ENCODE measurements at regions not wholly inside any gene's neighbourhood (a gene's known extent, or its start where the extent isn't known, plus 50 kb on each side); places are given as distances from the start of the nearest gene placed in this dataset.

DNA sequence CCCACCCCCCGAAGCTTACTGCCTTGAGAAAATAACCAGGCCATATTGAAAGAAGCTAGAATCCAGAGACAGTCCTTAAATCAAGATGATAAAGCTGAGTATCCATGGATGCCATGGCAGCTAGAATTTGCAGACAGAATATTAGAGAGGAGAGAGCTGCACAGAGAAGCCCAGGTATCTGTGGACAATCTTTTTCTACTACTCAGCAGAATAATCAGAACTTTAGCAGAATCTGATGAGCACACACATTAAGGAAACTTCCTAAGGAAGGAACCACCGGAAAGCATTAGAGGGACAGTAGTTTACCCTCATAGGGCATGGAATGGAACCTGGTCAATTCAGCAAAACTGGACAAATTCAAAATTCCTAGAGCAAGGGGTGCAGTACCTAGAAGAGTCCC is 1001.7 kb downstream of the HACE1 start:
- H3K27ac ChIP-seq: no peak overlapping the region
- no peak for DNase-seq (ENCODE audit: low spot score)
- TF ChIP-seq CTCF (IDR thresholded peaks at IDR 0.05): no peak
- no peak overlapping the region for H3K4me3 ChIP-seq

DNA sequence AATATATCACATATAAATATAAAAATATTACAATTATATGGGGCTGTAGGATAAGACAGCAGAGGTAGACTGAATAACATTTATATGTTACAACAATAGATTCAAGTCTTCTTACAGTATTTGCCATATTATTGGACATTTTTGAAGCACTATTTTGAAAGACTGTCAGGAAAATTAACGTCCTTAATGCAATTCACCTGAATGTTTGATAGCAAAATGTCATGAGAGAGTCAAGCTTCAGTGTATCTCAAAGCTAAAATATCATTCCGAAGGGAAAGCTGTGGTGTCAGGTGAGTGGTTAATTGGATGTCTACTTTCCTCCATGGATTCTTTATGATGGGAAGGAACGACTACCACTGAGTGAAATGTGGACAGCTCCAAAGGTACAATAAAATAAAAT is 1004.0 kb downstream of the HACE1 start:
- no peak for TF ChIP-seq CTCF (IDR thresholded peaks at IDR 0.05)
- no peak for DNase-seq (ENCODE audit: low spot score)
- Histone ChIP-seq H3K27ac (no peak overlapping the region), H3K4me3 (no peak overlapping the region)

DNA sequence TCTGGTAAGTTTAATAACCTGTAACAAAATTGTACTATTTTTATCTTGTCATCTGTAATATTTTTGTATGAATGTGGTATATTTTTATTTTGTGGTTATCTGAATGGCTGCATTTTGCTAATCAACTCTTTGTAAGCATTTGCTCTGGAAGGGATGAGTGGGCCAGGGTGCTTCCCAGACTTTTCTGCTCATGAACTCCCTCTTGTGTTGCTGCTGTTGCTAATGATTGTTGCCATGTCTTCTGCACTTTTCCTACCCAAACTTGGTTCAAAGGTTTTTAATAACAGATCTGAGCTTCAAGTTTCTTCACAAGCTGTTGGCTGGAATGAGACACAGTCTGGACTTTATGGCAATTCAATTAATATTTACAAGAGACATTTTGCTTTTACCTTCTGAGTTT is 1005.7 kb downstream of the HACE1 start:
- TF ChIP-seq CTCF (IDR thresholded peaks at IDR 0.05): no peak
- H3K27ac ChIP-seq: no peak overlapping the region
- no peak overlapping the region for H3K4me3 ChIP-seq
- DNase-seq (ENCODE audit: low spot score): no peak

- no peak for DNase-seq (ENCODE audit: low spot score)
- H3K4me3 ChIP-seq: no peak overlapping the region
- no peak for TF ChIP-seq CTCF (IDR thresholded peaks at IDR 0.05)
- no peak overlapping the region for H3K27ac ChIP-seq
Observed at GRCh38 chr6:103838457-103838856, 1021.3 kb downstream of the HACE1 start.

- no peak for DNase-seq (ENCODE audit: low spot score)
- H3K27ac ChIP-seq: no peak overlapping the region
- no peak for TF ChIP-seq CTCF (IDR thresholded peaks at IDR 0.05)
- H3K4me3 ChIP-seq: no peak overlapping the region
Observed at GRCh38 chr6:103826209-103826608, 1033.5 kb downstream of the HACE1 start.

GRCh38 chr6:103820148-103820547 is 1039.6 kb downstream of the HACE1 start:
- no peak for DNase-seq (ENCODE audit: low spot score)
- H3K27ac ChIP-seq: no peak overlapping the region
- H3K4me3 ChIP-seq: no peak overlapping the region
- TF ChIP-seq CTCF (IDR thresholded peaks at IDR 0.05): no peak

DNA sequence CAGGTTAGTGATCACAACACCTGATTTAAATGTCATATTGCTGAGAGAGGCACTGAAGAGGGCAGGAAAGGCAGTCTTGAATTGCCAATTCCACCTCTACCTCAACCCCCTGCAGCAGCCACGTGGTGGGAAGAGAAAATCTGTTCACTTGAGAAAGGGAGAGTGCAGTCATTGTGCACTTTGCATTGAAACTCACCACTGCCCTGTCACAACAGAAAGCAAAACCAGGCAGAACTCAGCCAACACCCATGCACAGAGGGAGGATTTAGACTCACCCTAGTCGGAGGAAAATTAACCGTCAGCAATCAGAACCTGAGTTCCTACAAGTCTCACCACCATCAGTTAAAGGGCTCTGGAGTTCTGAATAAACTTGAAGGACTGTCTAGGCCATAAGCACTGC is 1040.2 kb downstream of the HACE1 start:
- H3K27ac ChIP-seq: no peak overlapping the region
- no peak overlapping the region for H3K4me3 ChIP-seq
- no peak for DNase-seq (ENCODE audit: low spot score)
- TF ChIP-seq CTCF (IDR thresholded peaks at IDR 0.05): no peak
